HCT116 (cell line): ENCODE measurements at regions not wholly inside any gene's neighbourhood (a gene's known extent, or its start where the extent isn't known, plus 50 kb on each side); places are given as distances from the start of the nearest gene placed in this dataset.

ENCODE experiments used
- ATAC-seq: fragments of 200-7000 bp; cut with Tn5 transposase; 2 replicates; pipeline ENCODE4 v1.9.1; 2020; ENCODE audit warnings: mild to moderate bottlenecking, moderate library complexity
- BruUV-seq: library from RNA; stranded (reverse); fragments of 400-500 nt; replicated peaks from 2 replicates; lab custom pipeline; 2021; lab: Mats Ljungman, UMichigan
- CTCF ChIA-PET: fragments of 300-600 bp; sonication (Branson Sonifier 250); formaldehyde crosslinking; loops from one replicate; lab custom pipeline; 2021; ENCODE audit warnings: antibody characterized with exemption; lab: Charles Lee
- POLR2A ChIA-PET: fragments of 300-600, 350-600 bp; sonication (Branson Sonifier 250); formaldehyde crosslinking; loops from one replicate; lab custom pipeline; 2021; ENCODE audit warnings: antibody characterized with exemption; lab: Charles Lee
- RAD21 ChIA-PET, 2 experiments: fragments of 300-600 bp; sonication (Branson Sonifier 250); formaldehyde crosslinking; loops; one replicate each; lab custom pipeline; 2023; ENCODE audit warnings: low total read pairs in 2 of 2; ENCODE audit not compliant: uncharacterized antibody in 2 of 2, unreplicated experiment in 2 of 2, low non-redundant PET in 1 of 2; lab: Charles Lee
- DNase-seq: peaks from one replicate; pipeline ENCODE4 v3.0.0-alpha.2; 2010; ENCODE audit warnings: low read depth, low spot score
- H2AFZ ChIP-seq: fragments of 200-600 bp; shearing (Covaris generic), sonication (generic); 2 replicates; pipeline ENCODE4 v1.6.1; 2017; ENCODE audit warnings: low read depth, mixed run types, mixed read lengths, antibody characterized with exemption, low read length; ENCODE audit not compliant: poor library complexity, severe bottlenecking
- H3K27ac ChIP-seq: 2 replicates; pipeline ENCODE4 v1.5.1; 2012; ENCODE audit warnings: low read depth, low read length
- H3K27me3 ChIP-seq: fragments of 200-600 bp; sonication (generic); 2 replicates; pipeline ENCODE4 v1.6.1; 2016; ENCODE audit warnings: mixed run types, low read length, mixed read lengths; ENCODE audit not compliant: insufficient read depth
- H3K36me3 ChIP-seq, 2 experiments: fragments of 200-500 bp in 1 of 2; fragments of 200-600 bp in 1 of 2; sonication (Bioruptor generic) in 1 of 2; sonication (generic) in 1 of 2; 2 replicates each; pipeline versions ENCODE4 v1.5.1 to v1.6.1; 2014 to 2016; ENCODE audit warnings: low read length in 2 of 2, inconsistent platforms in 1 of 2, mixed read lengths in 1 of 2, mixed run types in 1 of 2; ENCODE audit not compliant: insufficient read depth in 2 of 2, control insufficient read depth in 1 of 2
- H3K4me1 ChIP-seq, 2 experiments: fragments of 200-600 bp in 1 of 2; sonication (generic) in 1 of 2; 2 replicates each; pipeline versions ENCODE4 v1.5.1 to v1.6.1; 2012 to 2017; ENCODE audit warnings: low read length in 2 of 2, inconsistent platforms in 1 of 2, mild to moderate bottlenecking in 1 of 2, mixed read lengths in 1 of 2, mixed run types in 1 of 2, moderate library complexity in 1 of 2; ENCODE audit not compliant: insufficient read depth in 2 of 2, control insufficient read depth in 1 of 2
- H3K4me2 ChIP-seq: fragments of 200-600 bp; sonication (generic); 2 replicates; pipeline ENCODE4 v1.6.1; 2017; ENCODE audit warnings: mixed run types, low read length, mixed read lengths
- H3K4me3 ChIP-seq, 2 experiments: fragments of 200-600 bp in 1 of 2; sonication (generic) in 1 of 2; replicated peaks in 1 of 2; 2 replicates each; pipeline ENCODE4 v1.5.1; 2011 to 2016; ENCODE audit warnings: low read length in 2 of 2, control low read depth in 1 of 2, low read depth in 1 of 2, mild to moderate bottlenecking in 1 of 2, mixed read lengths in 1 of 2, mixed run types in 1 of 2
- H3K79me2 ChIP-seq: fragments of 200-600 bp; sonication (generic); 2 replicates; pipeline ENCODE4 v1.6.1; 2017; ENCODE audit warnings: mild to moderate bottlenecking, mixed run types, low read length, moderate library complexity, mixed read lengths; ENCODE audit not compliant: insufficient read depth
- H3K9ac ChIP-seq: fragments of 200-600 bp; sonication (generic); 2 replicates; pipeline ENCODE4 v1.6.1; 2016; ENCODE audit warnings: low read length, mixed read lengths
- H3K9me2 ChIP-seq: fragments of 200-600 bp; sonication (generic), shearing (Covaris generic); 2 replicates; pipeline ENCODE4 v1.6.1; 2017; ENCODE audit warnings: mixed run types, mild to moderate bottlenecking, moderate library complexity; ENCODE audit not compliant: insufficient read depth
- H3K9me3 ChIP-seq, 2 experiments: fragments of 200-500 bp in 1 of 2; fragments of 200-600 bp in 1 of 2; sonication (Bioruptor generic) in 1 of 2; sonication (generic) in 1 of 2; 2 replicates each; pipeline ENCODE4 v1.6.1; 2014 to 2017; ENCODE audit warnings: low read length in 2 of 2, mixed read lengths in 2 of 2, inconsistent platforms in 1 of 2, low read depth in 1 of 2, mild to moderate bottlenecking in 1 of 2, mixed run types in 1 of 2, moderate library complexity in 1 of 2; ENCODE audit not compliant: control insufficient read depth in 1 of 2, insufficient read depth in 1 of 2
- H4K20me1 ChIP-seq: fragments of 200-600 bp; sonication (generic), shearing (Covaris generic); 2 replicates; pipeline ENCODE4 v1.6.1; 2017; ENCODE audit warnings: mixed run types, mild to moderate bottlenecking, moderate library complexity; ENCODE audit not compliant: insufficient read depth
- CBX3 ChIP-seq: IDR thresholded peaks from 2 replicates; pipeline ENCODE4 v1.6.1; 2012; ENCODE audit warnings: low read depth
- CEBPB ChIP-seq: IDR thresholded peaks from 2 replicates; pipeline ENCODE4 v1.6.1; 2012; ENCODE audit warnings: low read depth
- EZH2 ChIP-seq: fragments of 200-600 bp; sonication (generic); IDR thresholded peaks from 2 replicates; pipeline ENCODE4 v1.6.1; 2017; ENCODE audit warnings: antibody characterized with exemption, mixed run types
- FOSL1 ChIP-seq: IDR thresholded peaks from 2 replicates; pipeline ENCODE4 v1.6.1; 2012; ENCODE audit warnings: low read depth
- POLR2A ChIP-seq: IDR thresholded peaks from 2 replicates; pipeline ENCODE4 v1.7.0; 2011; ENCODE audit warnings: borderline replicate concordance; ENCODE audit not compliant: insufficient read depth, insufficient read length; ENCODE audit errors: extremely low read depth
- TCF7L2 ChIP-seq: IDR thresholded peaks from 2 replicates; pipeline ENCODE4 v1.7.0; 2011; ENCODE audit warnings: borderline replicate concordance, inconsistent platforms; ENCODE audit not compliant: insufficient read depth, insufficient read length; ENCODE audit errors: extremely low read depth
- ZBTB33 ChIP-seq: IDR thresholded peaks from 2 replicates; pipeline ENCODE4 v1.6.1; 2011; ENCODE audit warnings: mild to moderate bottlenecking, low read length, moderate library complexity; ENCODE audit not compliant: insufficient replicate concordance; ENCODE audit errors: extremely low read depth
- ZNF274 ChIP-seq: fragments of 200-500 bp; sonication (Bioruptor generic); IDR thresholded peaks from 2 replicates; pipeline ENCODE4 v1.6.1; 2014; ENCODE audit warnings: mild to moderate bottlenecking, low read depth, low read length, inconsistent platforms
- intact Hi-C: fragments of 100-400 bp; cut with micrococcal nuclease; formaldehyde crosslinking; loops from 2 replicates; pipeline ENCODE4 v1.10.0; 2022
- TF ChIP-seq, protein P1 (sequence below), 3 experiments: fragments of 200-600 bp in 1 of 3; sonication (generic) in 1 of 3; IDR thresholded peaks in 2 of 3; conservative IDR thresholded peaks in 1 of 3; 2 replicates each; pipeline ENCODE4 v1.5.1; 2012 to 2017; ENCODE audit warnings: low read depth in 2 of 3, low read length in 2 of 3, antibody characterized with exemption in 1 of 3, borderline replicate concordance in 1 of 3, control low read depth in 1 of 3, mild to moderate bottlenecking in 1 of 3, mixed read lengths in 1 of 3, mixed run types in 1 of 3, moderate library complexity in 1 of 3; ENCODE audit not compliant: insufficient read depth in 1 of 3

DNA sequence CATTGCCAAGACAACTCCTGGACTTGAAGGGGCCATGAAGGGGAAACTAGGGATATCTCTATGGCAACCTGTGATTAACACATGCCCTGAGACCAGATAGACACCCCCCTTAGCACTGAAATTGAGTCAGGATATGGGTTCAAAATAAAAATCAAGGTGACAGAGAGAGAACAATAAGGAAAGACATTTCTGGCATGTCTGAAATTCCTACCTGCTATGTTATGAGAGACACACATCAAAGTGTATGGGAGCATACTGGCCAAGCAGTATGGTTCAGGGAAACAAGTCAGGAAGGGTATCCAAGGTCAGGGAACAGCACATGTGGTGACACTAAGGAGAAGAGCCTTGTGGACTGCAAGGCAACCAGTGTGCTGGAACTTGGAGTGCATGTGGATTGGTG lies 388.7 kb downstream of the SHQ1 start:
- Histone ChIP-seq H3K27me3 (no peaks in the 10 kb centered on the region), H3K4me3 (no peak overlapping the region), H3K36me3 (no peaks in the 10 kb centered on the region), H3K9me3 (no peaks in the 10 kb centered on the region), H3K4me2 (no peak overlapping the region), H3K79me2 (no peaks in the 10 kb centered on the region), H3K4me1 (peaks cover 17 to 26% of the 10 kb centered on the region in 2 experiments), H3K9ac (no peak overlapping the region), H4K20me1 (no peaks in the 10 kb centered on the region), H2AFZ (no peak overlapping the region), H3K9me2 (no peaks in the 10 kb centered on the region), H3K27ac (no peak overlapping the region)
- POLR2A ChIA-PET: no interaction called here
- intact Hi-C loops: loop anchor here (10.0 kb wide), 1 partner anchor 195 kb away; no protein-coding TSS in a partner anchor
- RAD21 ChIA-PET: no interaction called here
- no peak for ATAC-seq
- no TSS peak for BruUV-seq
- CTCF ChIA-PET: no interaction called here
- TF ChIP-seq, protein P1, sequence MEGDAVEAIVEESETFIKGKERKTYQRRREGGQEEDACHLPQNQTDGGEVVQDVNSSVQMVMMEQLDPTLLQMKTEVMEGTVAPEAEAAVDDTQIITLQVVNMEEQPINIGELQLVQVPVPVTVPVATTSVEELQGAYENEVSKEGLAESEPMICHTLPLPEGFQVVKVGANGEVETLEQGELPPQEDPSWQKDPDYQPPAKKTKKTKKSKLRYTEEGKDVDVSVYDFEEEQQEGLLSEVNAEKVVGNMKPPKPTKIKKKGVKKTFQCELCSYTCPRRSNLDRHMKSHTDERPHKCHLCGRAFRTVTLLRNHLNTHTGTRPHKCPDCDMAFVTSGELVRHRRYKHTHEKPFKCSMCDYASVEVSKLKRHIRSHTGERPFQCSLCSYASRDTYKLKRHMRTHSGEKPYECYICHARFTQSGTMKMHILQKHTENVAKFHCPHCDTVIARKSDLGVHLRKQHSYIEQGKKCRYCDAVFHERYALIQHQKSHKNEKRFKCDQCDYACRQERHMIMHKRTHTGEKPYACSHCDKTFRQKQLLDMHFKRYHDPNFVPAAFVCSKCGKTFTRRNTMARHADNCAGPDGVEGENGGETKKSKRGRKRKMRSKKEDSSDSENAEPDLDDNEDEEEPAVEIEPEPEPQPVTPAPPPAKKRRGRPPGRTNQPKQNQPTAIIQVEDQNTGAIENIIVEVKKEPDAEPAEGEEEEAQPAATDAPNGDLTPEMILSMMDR (IDR thresholded peaks at IDR 0.05 in 2 of 3, conservative IDR thresholded peaks at IDR 0.05 in 1 of 3; ENCODE audit: borderline replicate concordance in 1 of 3, insufficient read depth in 1 of 3, low read depth in 2 of 3, low read length in 2 of 3): no peak
- TF ChIP-seq POLR2A: no peak
- no peak for TF ChIP-seq ZBTB33
- no peak for TF ChIP-seq CEBPB
- no peak for TF ChIP-seq FOSL1
- TF ChIP-seq TCF7L2: no peak
- TF ChIP-seq CBX3: no peak
- no peak for TF ChIP-seq ZNF274
- TF ChIP-seq EZH2: no peak
- DNase-seq: no peak
